Smooth muscle cell (in vitro differentiated cells): ENCODE measurements at regions not wholly inside any gene's neighbourhood (a gene's known extent, or its start where the extent isn't known, plus 50 kb on each side); places are given as distances from the start of the nearest gene placed in this dataset.

ENCODE experiments used
- DNase-seq: peaks from one replicate; lab custom pipeline; 2025; ENCODE audit not compliant: unreplicated experiment; lab: John Stamatoyannopoulos, UW
- H2AFZ ChIP-seq: fragments of 200-600 bp; sonication (generic); 2 replicates; pipeline ENCODE4 v1.6.0; 2016; ENCODE audit warnings: antibody characterized with exemption, low read depth, mild to moderate bottlenecking
- H3F3A ChIP-seq: fragments of 200-600 bp; sonication (generic); 2 replicates; pipeline ENCODE4 v1.6.0; 2017; ENCODE audit warnings: antibody characterized with exemption, low read depth
- H3K27ac ChIP-seq: fragments of 200-600 bp; sonication (generic); 2 replicates; pipeline ENCODE4 v1.5.1; 2016; ENCODE audit warnings: low read depth, mild to moderate bottlenecking
- H3K27me3 ChIP-seq: fragments of 200-600 bp; sonication (generic); 2 replicates; pipeline ENCODE4 v1.6.1; 2016; ENCODE audit warnings: low read depth, mild to moderate bottlenecking
- H3K36me3 ChIP-seq: fragments of 200-600 bp; sonication (generic); 2 replicates; pipeline ENCODE4 v1.5.1; 2016; ENCODE audit warnings: low read depth
- H3K4me1 ChIP-seq: fragments of 200-600 bp; sonication (generic); 2 replicates; pipeline ENCODE4 v1.5.1; 2016; ENCODE audit warnings: low read depth
- H3K4me2 ChIP-seq: fragments of 200-600 bp; sonication (generic); 2 replicates; pipeline ENCODE4 v1.6.0; 2016; ENCODE audit warnings: mild to moderate bottlenecking
- H3K4me3 ChIP-seq: fragments of 200-600 bp; sonication (generic); 2 replicates; pipeline ENCODE4 v1.5.1; 2016; ENCODE audit warnings: mild to moderate bottlenecking
- H3K79me2 ChIP-seq: fragments of 200-600 bp; sonication (generic); 2 replicates; pipeline ENCODE4 v1.6.0; 2016; ENCODE audit warnings: low read depth, mild to moderate bottlenecking
- H3K9ac ChIP-seq: fragments of 200-600 bp; sonication (generic); 2 replicates; pipeline ENCODE4 v1.6.0; 2016; ENCODE audit warnings: low read depth
- H3K9me3 ChIP-seq: fragments of 200-600 bp; sonication (generic); replicated peaks from 2 replicates; pipeline ENCODE4 v1.5.1; 2016; ENCODE audit warnings: low read depth
- H4K20me1 ChIP-seq: fragments of 200-600 bp; sonication (generic); 2 replicates; pipeline ENCODE4 v1.6.0; 2016; ENCODE audit warnings: low read depth
- CTCF ChIP-seq: fragments of 200-600 bp; sonication (generic); IDR thresholded peaks from 2 replicates; pipeline ENCODE4 v1.5.1; 2017; ENCODE audit warnings: borderline replicate concordance, mild to moderate bottlenecking, antibody characterized with exemption; ENCODE audit not compliant: insufficient read depth, poor library complexity, severe bottlenecking
- WGBS: methylation state at CpG from one replicate; pipeline ENCODE4 v1.1.7; 2016; ENCODE audit warnings: low lambda C conversion rate; 5-methylcytosine and 5-hydroxymethylcytosine counted together

- H3K9ac ChIP-seq, result no peak overlapping the region
- DNase-seq, result no peak
- H3K79me2 ChIP-seq, result no peaks in the 10 kb centered on the region
- no peak overlapping the region for H3K27ac ChIP-seq
- H4K20me1 ChIP-seq, result no peaks in the 10 kb centered on the region
- no peak overlapping the region for H2AFZ ChIP-seq
- H3F3A ChIP-seq, result no peaks in the 10 kb centered on the region
- H3K4me2 ChIP-seq, result no peak overlapping the region
- WGBS, result 75% methylated on average over 3 of the region's 3 CpGs
- peaks cover 8% of the 10 kb centered on the region for H3K4me1 ChIP-seq
- no peaks in the 10 kb centered on the region for H3K9me3 ChIP-seq
- no peak for TF ChIP-seq CTCF
- H3K4me3 ChIP-seq, result no peak overlapping the region
- H3K36me3 ChIP-seq, result no peaks in the 10 kb centered on the region
- no peaks in the 10 kb centered on the region for H3K27me3 ChIP-seq
Observed at GRCh38 chr4:149112109-149112508, 669.9 kb upstream of the NR3C2 start.

- TF ChIP-seq CTCF, result no peak
- Histone ChIP-seq H2AFZ (no peak overlapping the region), H3K4me2 (no peak overlapping the region), H3K9me3 (no peaks in the 10 kb centered on the region), H3K4me1 (no peaks in the 10 kb centered on the region), H3K27me3 (no peaks in the 10 kb centered on the region), H3K79me2 (no peaks in the 10 kb centered on the region), H3K36me3 (no peaks in the 10 kb centered on the region), H3K27ac (no peak overlapping the region), H3F3A (no peaks in the 10 kb centered on the region), H3K4me3 (no peak overlapping the region), H4K20me1 (no peaks in the 10 kb centered on the region), H3K9ac (no peak overlapping the region)
- whole genome bisulfite sequencing, result 94% methylated on average over 3 of the region's 3 CpGs
- no peak for DNase-seq
Observed at GRCh38 chr4:149110481-149110880, 668.3 kb upstream of the NR3C2 start.

- no peak for TF ChIP-seq CTCF
- Histone ChIP-seq H3F3A (no peaks in the 10 kb centered on the region), H3K9me3 (no peaks in the 10 kb centered on the region), H3K27ac (no peak overlapping the region), H4K20me1 (no peaks in the 10 kb centered on the region), H3K9ac (no peak overlapping the region), H3K79me2 (no peaks in the 10 kb centered on the region), H3K36me3 (no peaks in the 10 kb centered on the region), H3K27me3 (no peaks in the 10 kb centered on the region), H3K4me1 (no peaks in the 10 kb centered on the region), H3K4me2 (no peak overlapping the region), H2AFZ (no peak overlapping the region), H3K4me3 (no peak overlapping the region)
- no peak for DNase-seq
- 62% methylated on average over 2 of the region's 2 CpGs for WGBS
Observed at GRCh38 chr4:149108626-149109025, 666.4 kb upstream of the NR3C2 start.

- Histone ChIP-seq H3K9ac (no peak overlapping the region), H3K36me3 (no peaks in the 10 kb centered on the region), H2AFZ (no peak overlapping the region), H3K27ac (no peak overlapping the region), H3F3A (no peaks in the 10 kb centered on the region), H4K20me1 (no peaks in the 10 kb centered on the region), H3K27me3 (no peaks in the 10 kb centered on the region), H3K9me3 (no peaks in the 10 kb centered on the region), H3K4me3 (no peak overlapping the region), H3K79me2 (no peaks in the 10 kb centered on the region), H3K4me1 (no peaks in the 10 kb centered on the region), H3K4me2 (no peak overlapping the region)
- DNase-seq, result no peak
- no peak for TF ChIP-seq CTCF
Observed at GRCh38 chr4:149102765-149103164, 660.6 kb upstream of the NR3C2 start.
